ENCODE measurements at regions not wholly inside any gene's neighbourhood (a gene's known extent, or its start where the extent isn't known, plus 50 kb on each side); places are given as distances from the start of the nearest gene placed in this dataset.
"Not testable (repeated sequence)": the region's sequence is repeated elsewhere in the genome, so short reads cannot be mapped to it uniquely, and the experiment has no call there.

- no peak for DNase-seq (ENCODE audit: extremely low read depth in 1 of 11, low read depth in 9 of 11, low spot score in 4 of 11)
Measured at GRCh38 chr7:113370910-113371309, 252.6 kb upstream of the SMIM30 start.

GRCh38 chr7:113368256-113368655 is 249.9 kb upstream of the SMIM30 start:
- no peak for DNase-seq (ENCODE audit: extremely low read depth in 1 of 11, low read depth in 9 of 11, low spot score in 4 of 11)

- DNase-seq (ENCODE audit: extremely low read depth in 1 of 11, low read depth in 9 of 11, low spot score in 4 of 11), result no peak
Measured at GRCh38 chr7:113367041-113367586, 248.8 kb upstream of the SMIM30 start.

DNA sequence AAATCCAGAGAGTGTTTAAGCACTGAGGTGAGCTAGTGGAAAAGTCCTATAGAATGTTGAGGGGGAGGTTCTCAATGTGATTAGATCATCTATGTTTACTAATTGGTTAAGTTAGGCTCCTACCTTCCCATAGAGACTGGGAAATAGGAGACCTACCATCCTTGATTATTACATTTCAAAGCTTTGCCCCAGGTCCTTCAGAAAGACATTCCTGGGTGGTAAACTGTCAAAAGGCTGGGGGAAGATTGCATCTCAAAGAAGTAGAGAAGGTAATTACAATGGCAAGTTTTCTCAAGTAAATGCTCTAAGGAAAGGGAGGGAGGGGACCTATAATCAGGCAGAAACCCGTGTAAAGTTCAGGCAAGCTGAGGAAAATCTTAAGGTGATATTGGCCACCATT is 247.8 kb upstream of the SMIM30 start:
- DNase-seq (ENCODE audit: extremely low read depth in 1 of 11, low read depth in 9 of 11, low spot score in 4 of 11), result no peak

GRCh38 chr7:113349339-113349738 is 231.0 kb upstream of the SMIM30 start:
- DNase-seq (ENCODE audit: extremely low read depth in 1 of 11, low read depth in 9 of 11, low spot score in 4 of 11), result no peak

DNA sequence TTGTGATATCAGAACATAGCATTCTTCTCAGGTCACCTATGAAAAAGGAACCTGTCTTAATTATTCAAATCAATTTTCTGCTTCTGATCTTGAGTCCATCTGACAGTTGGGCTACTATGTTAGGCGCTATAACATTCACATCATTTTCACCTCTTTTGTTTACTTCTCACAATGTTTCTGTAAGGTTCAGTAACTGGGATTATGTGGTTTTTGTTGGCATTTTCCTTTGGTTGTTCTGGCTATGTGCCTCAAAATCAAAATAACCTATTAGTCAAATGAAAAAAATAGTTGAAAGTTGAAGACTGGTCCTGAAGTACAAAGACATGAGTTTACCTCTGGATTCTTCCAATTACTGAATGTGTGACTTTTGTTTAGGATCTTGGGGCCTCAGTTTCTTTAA is 221.3 kb upstream of the SMIM30 start:
- DNase-seq (ENCODE audit: extremely low read depth in 1 of 11, low read depth in 9 of 11, low spot score in 4 of 11), result no peak

DNA sequence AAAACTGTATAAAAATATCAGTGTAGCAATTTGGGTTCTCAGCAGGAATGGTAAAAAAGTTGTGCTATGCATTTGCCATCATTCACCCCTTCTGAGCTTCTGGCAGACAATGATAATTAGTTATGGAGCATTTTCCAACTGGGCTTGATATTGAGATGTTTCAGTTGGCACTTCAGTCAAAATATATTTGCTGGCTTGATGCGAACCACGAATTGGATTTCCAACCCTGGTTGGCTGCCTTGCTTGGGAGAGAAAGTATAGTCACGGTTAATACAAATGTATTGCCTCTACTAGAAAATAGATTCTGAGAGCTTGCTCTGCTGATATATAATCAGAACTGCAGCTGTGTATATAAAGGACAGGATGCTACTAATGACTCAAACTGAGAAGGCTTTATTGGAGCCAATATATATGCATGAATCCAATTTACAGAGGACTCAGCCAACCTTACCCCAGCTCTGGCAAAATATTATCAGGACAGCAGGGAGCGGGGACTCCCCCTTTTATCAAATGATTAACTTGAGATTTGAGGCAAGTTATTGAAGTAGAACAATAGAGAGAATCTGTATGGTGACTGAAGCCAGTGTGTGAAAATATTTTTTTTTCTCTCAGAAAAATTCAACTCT is 219.8 kb upstream of the SMIM30 start:
- DNase-seq (ENCODE audit: extremely low read depth in 1 of 11, low read depth in 9 of 11, low spot score in 4 of 11), result no peak

- DNase-seq (ENCODE audit: extremely low read depth in 1 of 11, low read depth in 9 of 11, low spot score in 4 of 11), result not testable (repeated sequence)
Measured at GRCh38 chr7:113336838-113337237, 218.5 kb upstream of the SMIM30 start.

GRCh38 chr7:113331155-113331898 is 213.0 kb upstream of the SMIM30 start:
- no peak for DNase-seq (ENCODE audit: extremely low read depth in 1 of 11, low read depth in 9 of 11, low spot score in 4 of 11)

DNA sequence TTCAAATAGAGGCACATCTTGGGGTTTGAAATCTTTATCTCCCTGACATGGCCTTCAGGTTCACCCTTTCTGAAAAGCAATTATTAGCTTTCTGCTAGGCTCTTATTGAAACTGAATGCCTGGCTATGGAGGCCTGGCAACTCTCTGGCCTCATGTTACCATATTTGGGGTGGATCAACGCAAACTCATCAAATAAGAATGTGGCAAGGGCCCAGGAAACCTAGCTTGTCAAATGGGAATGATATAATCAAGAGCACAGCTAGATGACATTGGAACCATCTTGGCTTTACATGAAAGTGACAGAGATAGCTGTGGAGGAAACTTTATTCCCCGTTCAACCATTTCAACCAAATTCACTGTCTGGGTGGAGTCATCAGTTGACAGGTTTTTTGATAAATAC is 202.8 kb upstream of the SMIM30 start:
- DNase-seq (ENCODE audit: extremely low read depth in 1 of 11, low read depth in 9 of 11, low spot score in 4 of 11), result no peak

GRCh38 chr7:113320419-113320818 is 202.1 kb upstream of the SMIM30 start:
- no peak for DNase-seq (ENCODE audit: extremely low read depth in 1 of 11, low read depth in 9 of 11, low spot score in 4 of 11)

- no peak for DNase-seq (ENCODE audit: extremely low read depth in 1 of 11, low read depth in 9 of 11, low spot score in 4 of 11)
Measured at GRCh38 chr7:113314594-113314993, 196.2 kb upstream of the SMIM30 start.

DNA sequence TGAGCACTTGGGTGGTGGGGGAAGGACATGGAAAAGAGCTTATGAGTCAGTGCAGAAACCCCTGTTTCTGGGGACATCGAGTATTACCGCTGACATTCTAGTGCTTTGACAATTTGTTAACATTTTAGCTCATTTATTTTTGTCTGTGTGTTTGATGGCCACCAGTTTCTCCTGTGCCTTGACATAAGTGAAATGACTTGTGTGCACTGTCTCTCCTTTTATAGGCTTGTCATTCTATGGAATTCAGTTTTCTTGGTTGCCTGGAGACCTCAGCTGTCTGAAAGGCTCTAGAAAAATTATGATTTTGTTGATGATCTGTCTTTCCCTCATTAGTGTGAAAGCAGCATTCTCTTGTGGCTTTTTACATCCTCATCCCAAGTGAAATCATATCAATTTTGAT is 190.0 kb upstream of the SMIM30 start:
- no peak for DNase-seq (ENCODE audit: extremely low read depth in 1 of 11, low read depth in 9 of 11, low spot score in 4 of 11)

DNA sequence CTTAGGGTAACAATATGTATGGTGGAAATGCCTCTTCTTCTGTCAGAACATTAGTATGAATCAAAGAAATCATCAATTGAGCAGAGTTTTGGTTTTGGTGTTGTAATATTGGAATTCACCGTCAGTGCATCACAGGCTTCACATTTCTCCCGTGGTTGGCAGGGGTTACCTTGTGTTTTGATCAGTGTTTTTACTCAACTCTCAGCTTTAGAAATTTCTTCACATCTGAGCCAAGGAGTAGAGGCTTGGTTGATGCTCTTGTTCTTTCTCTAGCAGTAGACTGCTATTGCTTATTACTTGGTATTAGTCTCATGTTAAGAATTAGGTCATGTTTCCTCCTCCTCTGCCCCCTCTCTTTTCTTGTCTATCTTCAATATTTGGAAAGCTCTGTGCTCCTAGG is 188.8 kb upstream of the SMIM30 start:
- DNase-seq (ENCODE audit: extremely low read depth in 1 of 11, low read depth in 9 of 11, low spot score in 4 of 11), result no peak

DNA sequence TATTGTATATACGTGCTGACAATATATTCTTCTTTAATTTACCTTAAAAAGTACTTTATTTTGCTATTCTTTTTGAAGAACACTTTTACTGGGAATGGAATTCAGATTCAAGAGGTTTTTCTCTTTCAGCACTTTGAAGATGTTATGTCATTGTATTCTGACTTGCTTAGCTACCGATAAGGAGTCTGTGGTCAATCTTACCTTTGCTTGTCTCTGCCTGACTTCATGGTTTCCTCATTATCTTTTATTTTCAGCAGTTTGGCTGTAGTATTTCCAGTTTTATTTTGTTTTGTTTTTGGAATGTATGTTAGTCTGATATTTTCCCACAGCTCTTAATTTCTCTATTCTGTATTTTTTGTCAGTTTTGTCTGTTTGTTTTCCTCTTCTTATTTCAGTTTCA is 187.9 kb upstream of the SMIM30 start:
- no peak for DNase-seq (ENCODE audit: extremely low read depth in 1 of 11, low read depth in 9 of 11, low spot score in 4 of 11)

DNA sequence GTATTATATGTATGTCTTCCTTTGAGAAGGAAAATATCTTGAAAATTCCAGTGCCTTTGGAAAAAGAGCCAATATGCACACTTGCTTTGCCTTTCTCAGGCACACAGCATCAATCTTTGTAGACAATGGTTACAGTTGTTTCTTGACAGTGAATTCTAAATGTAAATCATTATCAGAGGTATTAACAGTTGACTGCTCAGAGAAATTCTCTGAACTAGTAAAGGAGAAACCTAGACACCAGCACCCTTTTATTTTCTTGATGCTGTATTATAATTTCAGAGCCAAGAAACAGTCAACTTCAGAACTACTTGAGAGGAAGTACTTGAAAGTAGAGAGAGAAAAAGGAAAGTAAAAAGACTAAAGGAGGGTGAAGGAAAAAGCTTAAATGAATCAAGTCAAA is 185.8 kb upstream of the SMIM30 start:
- no peak for DNase-seq (ENCODE audit: extremely low read depth in 1 of 11, low read depth in 9 of 11, low spot score in 4 of 11)

- not testable (repeated sequence) for DNase-seq (ENCODE audit: extremely low read depth in 1 of 11, low read depth in 9 of 11, low spot score in 4 of 11)
Measured at GRCh38 chr7:113303388-113303787, 185.0 kb upstream of the SMIM30 start.

GRCh38 chr7:113301983-113302382 is 183.6 kb upstream of the SMIM30 start:
- no peak for DNase-seq (ENCODE audit: extremely low read depth in 1 of 11, low read depth in 9 of 11, low spot score in 4 of 11)

DNA sequence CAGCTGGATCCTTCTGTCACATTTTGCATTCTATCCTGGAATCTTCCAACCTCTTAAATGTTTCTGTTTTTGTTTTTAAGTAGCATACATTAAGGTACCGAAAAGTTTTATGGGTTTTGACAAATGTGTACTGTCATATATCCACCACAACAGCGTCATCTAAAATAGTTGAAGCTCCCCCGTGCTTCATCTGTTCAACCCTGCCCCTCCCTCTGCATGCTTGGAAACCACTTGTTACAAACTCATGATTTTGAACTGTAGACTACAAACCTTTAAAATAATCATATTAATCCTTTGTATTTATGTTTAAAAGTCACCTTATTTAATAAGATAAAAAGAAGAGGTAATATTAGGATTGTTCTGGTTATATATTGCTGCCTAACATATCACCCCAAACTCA is 182.8 kb upstream of the SMIM30 start:
- DNase-seq (ENCODE audit: extremely low read depth in 1 of 11, low read depth in 9 of 11, low spot score in 4 of 11), result no peak

DNA sequence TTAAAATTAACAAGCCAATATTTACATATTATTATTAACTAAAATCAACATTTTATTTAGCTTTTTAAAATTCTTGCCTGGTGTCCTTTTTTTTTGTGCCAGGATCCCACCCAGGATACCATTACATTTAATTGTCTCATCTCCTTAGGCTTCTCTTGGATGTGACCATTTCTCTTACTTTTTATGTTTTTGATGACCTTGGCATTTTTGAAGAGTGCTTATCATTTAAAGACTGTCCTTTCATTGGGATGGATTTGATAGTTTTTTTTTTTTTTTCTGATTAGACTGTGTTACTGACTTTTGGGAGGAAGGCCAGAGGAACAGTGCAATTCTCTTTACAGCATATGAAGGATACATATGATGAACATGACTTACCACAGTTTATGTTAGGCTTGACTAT is 181.4 kb upstream of the SMIM30 start:
- no peak for DNase-seq (ENCODE audit: extremely low read depth in 1 of 11, low read depth in 9 of 11, low spot score in 4 of 11)

DNA sequence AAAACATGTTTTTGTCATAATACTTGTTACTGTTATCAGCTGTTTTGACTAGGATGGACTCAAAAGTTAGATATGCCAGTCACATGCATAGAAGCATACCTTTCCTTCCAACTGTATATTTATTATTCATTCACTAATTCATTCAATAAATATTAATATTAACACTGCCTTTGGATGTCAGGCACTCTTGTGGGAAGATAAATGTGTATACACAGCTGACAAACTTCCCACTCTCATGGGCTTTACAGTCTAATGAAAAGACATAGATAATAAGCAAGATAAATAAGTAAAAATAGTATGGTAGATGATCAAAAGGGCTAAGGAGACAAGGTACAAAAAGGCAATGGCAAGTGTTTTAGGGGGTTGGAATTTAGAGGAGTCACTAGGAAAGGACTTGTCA is 180.1 kb upstream of the SMIM30 start:
- DNase-seq (ENCODE audit: extremely low read depth in 1 of 11, low read depth in 9 of 11, low spot score in 4 of 11), result no peak

All from renal cortex interstitium (tissue), 11 donors.